ENCODE measurements at regions not wholly inside any gene's neighbourhood (a gene's known extent, or its start where the extent isn't known, plus 50 kb on each side); places are given as distances from the start of the nearest gene placed in this dataset.

DNA sequence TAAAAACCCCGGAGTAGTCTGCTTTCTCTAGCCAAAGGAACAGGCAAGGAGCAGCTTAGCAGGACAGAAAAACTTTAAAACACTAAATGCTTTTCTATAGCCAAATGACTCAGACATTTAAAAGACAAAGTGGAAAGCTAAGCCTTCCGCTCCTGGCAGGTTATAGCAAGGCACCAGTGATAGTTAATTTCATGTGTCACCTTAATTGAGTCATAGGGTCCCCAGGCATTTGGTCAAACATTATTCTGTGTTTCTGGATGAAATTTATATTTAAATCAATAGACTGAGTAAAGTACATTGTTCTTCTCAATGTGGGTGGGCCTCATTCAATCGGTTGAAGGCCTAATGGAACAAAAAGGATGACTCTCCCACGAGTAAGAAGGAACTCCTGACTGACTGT, 885.7 kb upstream of the ADGRL3 start:
- Histone ChIP-seq H4K20me1 (replicated peaks in 1 of 2; ENCODE audit: control insufficient read depth in 1 of 2, insufficient read depth in 2 of 2, low read length in 2 of 2) (no peaks in the 10 kb centered on the region), H3K23me2 (ENCODE audit: low read depth, low read length) (no peaks in the 10 kb centered on the region), H3K4me3 (ENCODE audit: extremely low read depth in 1 of 4, insufficient read depth in 2 of 4, low read depth in 3 of 4, low read length in 4 of 4) (no peak overlapping the region), H3K79me2 (ENCODE audit: control insufficient read depth in 1 of 2, insufficient read depth in 2 of 2, low read length in 2 of 2) (no peaks in the 10 kb centered on the region), H2AK5ac (ENCODE audit: low read depth, low read length) (no peak overlapping the region), H2BK120ac (replicated peaks; ENCODE audit: low read depth, low read length) (no peak overlapping the region), H3K56ac (replicated peaks; ENCODE audit: insufficient read length, low read depth, low read length) (no peak overlapping the region), H3K27ac (ENCODE audit: low read depth, low read length) (no peak overlapping the region), H4K5ac (ENCODE audit: insufficient read length, low read depth, low read length) (no peak overlapping the region), H3K14ac (ENCODE audit: insufficient read length) (no peak overlapping the region), H3K23ac (ENCODE audit: insufficient read length) (no peak overlapping the region), H3K4ac (replicated peaks; ENCODE audit: insufficient read length, low read depth, low read length) (no peak overlapping the region), H2AFZ (ENCODE audit: low read length) (no peak overlapping the region), H3K4me1 (replicated peaks in 1 of 4; ENCODE audit: control insufficient read depth in 3 of 4, insufficient read depth in 4 of 4, low read length in 3 of 4) (no peaks in the 10 kb centered on the region), H4K8ac (ENCODE audit: extremely low read depth, insufficient read depth, low read length) (no peak overlapping the region), H3K18ac (ENCODE audit: extremely low read depth, low read length) (no peak overlapping the region), H3K9me3 (ENCODE audit: insufficient read depth in 2 of 2, low read depth in 1 of 2, low read length in 1 of 2) (no peaks in the 10 kb centered on the region), H2BK20ac (ENCODE audit: low read length) (no peak overlapping the region), H3K9ac (replicated peaks in 1 of 4; ENCODE audit: extremely low read depth in 1 of 4, low read depth in 3 of 4, low read length in 3 of 4) (no peak overlapping the region), H3K27me3 (replicated peaks in 1 of 4; ENCODE audit: control insufficient read depth in 3 of 4, extremely low read depth in 1 of 4, insufficient read depth in 3 of 4, low read length in 3 of 4) (no peaks in the 10 kb centered on the region), H2BK12ac (ENCODE audit: low read depth, low read length) (no peak overlapping the region), H4K91ac (replicated peaks; ENCODE audit: insufficient read length, low read length) (no peak overlapping the region), H3K4me2 (ENCODE audit: insufficient read depth in 1 of 2, low read depth in 2 of 2, low read length in 2 of 2) (no peak overlapping the region), H2BK15ac (ENCODE audit: low read length) (no peak overlapping the region), H2BK5ac (ENCODE audit: low read depth, low read length) (no peak overlapping the region), H3K79me1 (ENCODE audit: low read depth, low read length) (no peaks in the 10 kb centered on the region), H3K36me3 (ENCODE audit: control insufficient read depth in 2 of 4, insufficient read depth in 4 of 4, low read length in 3 of 4) (no peaks in the 10 kb centered on the region)
- CTCF ChIA-PET (ENCODE audit: partially characterized antibody), result no interaction called here
- FAIRE-seq (no peak), DNase-seq (ENCODE audit: low read depth in 1 of 2, low spot score in 2 of 2) (no peak)
- POLR2A ChIA-PET (ENCODE audit: partially characterized antibody), result no interaction called here
- WGBS, 2 experiments (ENCODE audit: extremely low coverage in 1 of 2, insufficient coverage in 1 of 2, insufficient read length in 1 of 2, insufficient replicate concordance in 2 of 2, low coverage in 1 of 2, low lambda C conversion rate in 2 of 2, missing lambda C conversion rate in 1 of 2), result 91% methylated on average over 4 of the region's 4 CpGs; no CpG with 5 or more reads in 1 of the 2 experiments
- TF ChIP-seq RFX5 (IDR thresholded peaks at IDR 0.05; ENCODE audit: borderline replicate concordance, low read depth, low read length) (no peak), FOSL1 (IDR thresholded peaks at IDR 0.05; ENCODE audit: insufficient read depth, low read depth, low read length) (no peak), NANOG (IDR thresholded peaks at IDR 0.05; ENCODE audit: insufficient read depth, low read depth, low read length, poor library complexity, severe bottlenecking) (no peak), SIX5 (IDR thresholded peaks at IDR 0.05; ENCODE audit: low read depth, low read length) (no peak), HDAC2 (IDR thresholded peaks at IDR 0.05; ENCODE audit: borderline replicate concordance in 1 of 2, low read depth in 2 of 2, low read length in 2 of 2) (no peak), RNF2 (IDR thresholded peaks at IDR 0.05; ENCODE audit: borderline replicate concordance, low read depth, low read length, missing control alignments, poor library complexity, severe bottlenecking) (no peak)
